HUDEP-2 (cell line): ENCODE measurements at regions not wholly inside any gene's neighbourhood (a gene's known extent, or its start where the extent isn't known, plus 50 kb on each side); places are given as distances from the start of the nearest gene placed in this dataset.
A peak's percentile ranks its signal among the peaks of the same experiment; 100 is the strongest.

Source experiments
- DNase-seq, 76 experiments: peaks; one replicate each; lab custom pipeline; 2025; ENCODE audit not compliant: unreplicated experiment in 76 of 76; lab: John Stamatoyannopoulos, UW

GRCh38 chr22:48647051-48647450 is 1180.6 kb downstream of the BRD1 start:
- no peak for DNase-seq

- no peak for DNase-seq
Measured at GRCh38 chr22:48646216-48646925, 1181.3 kb downstream of the BRD1 start.

- DNase-seq = no peak
Measured at GRCh38 chr22:48645766-48646165, 1181.9 kb downstream of the BRD1 start.

GRCh38 chr22:48644997-48645396 is 1182.7 kb downstream of the BRD1 start:
- DNase-seq = no peak

- DNase-seq = peak in 1 of 76 experiments; percentile 3
Measured at GRCh38 chr22:48644108-48644507, 1183.6 kb downstream of the BRD1 start.

- no peak for DNase-seq
Measured at GRCh38 chr22:48643066-48643731, 1184.5 kb downstream of the BRD1 start.

- DNase-seq = no peak
Measured at GRCh38 chr22:48642550-48642949, 1185.1 kb downstream of the BRD1 start.

GRCh38 chr22:48641906-48642475 is 1185.7 kb downstream of the BRD1 start:
- no peak for DNase-seq

GRCh38 chr22:48640890-48641841 is 1186.5 kb downstream of the BRD1 start:
- no peak for DNase-seq

GRCh38 chr22:48639896-48640748 is 1187.6 kb downstream of the BRD1 start:
- DNase-seq = no peak

GRCh38 chr22:48639021-48639795 is 1188.5 kb downstream of the BRD1 start:
- DNase-seq = no peak

- DNase-seq = no peak
Measured at GRCh38 chr22:48637231-48637630, 1190.4 kb downstream of the BRD1 start.

GRCh38 chr22:48636746-48637145 is 1190.9 kb downstream of the BRD1 start:
- DNase-seq = no peak

- no peak for DNase-seq
Measured at GRCh38 chr22:48635816-48636215, 1191.9 kb downstream of the BRD1 start.

GRCh38 chr22:48635031-48635430 is 1192.6 kb downstream of the BRD1 start:
- no peak for DNase-seq

- no peak for DNase-seq
Measured at GRCh38 chr22:48633996-48634836, 1193.5 kb downstream of the BRD1 start.

GRCh38 chr22:48632646-48633246 is 1194.9 kb downstream of the BRD1 start:
- DNase-seq = no peak

GRCh38 chr22:48631288-48631863 is 1196.3 kb downstream of the BRD1 start:
- DNase-seq = no peak
